Left ventricle myocardium inferior (tissue), 1 donor: ENCODE measurements at regions not wholly inside any gene's neighbourhood (a gene's known extent, or its start where the extent isn't known, plus 50 kb on each side); places are given as distances from the start of the nearest gene placed in this dataset.

Source experiments
- DNase-seq: peaks from one replicate; pipeline ENCODE4 v3.0.0-alpha.2; 2020
- H3K27ac ChIP-seq: fragments of 200-600 bp; replicated peaks from 2 replicates; pipeline ENCODE4 v1.8.0; 2021
- H3K27me3 ChIP-seq: fragments of 200-600 bp; 2 replicates; pipeline ENCODE4 v1.8.0; 2021; ENCODE audit warnings: low read depth
- H3K36me3 ChIP-seq: fragments of 200-600 bp; 2 replicates; pipeline ENCODE4 v1.8.0; 2021
- H3K4me1 ChIP-seq: fragments of 200-600 bp; 2 replicates; pipeline ENCODE4 v1.8.0; 2021
- H3K4me3 ChIP-seq: fragments of 200-600 bp; 2 replicates; pipeline ENCODE4 v1.8.0; 2021; ENCODE audit warnings: mild to moderate bottlenecking, moderate library complexity
- H3K9me3 ChIP-seq: fragments of 200-600 bp; replicated peaks from 2 replicates; pipeline ENCODE4 v1.8.0; 2021
- CTCF ChIP-seq: fragments of 200-600 bp; IDR thresholded peaks from 2 replicates; pipeline ENCODE4 v1.8.0; 2021; ENCODE audit warnings: antibody characterized with exemption, mild to moderate bottlenecking, borderline replicate concordance
- intact Hi-C: fragments of 100-400 bp; cut with micrococcal nuclease; formaldehyde crosslinking; loops from one replicate; pipeline ENCODE4 v1.11.0; 2022
- donor health status: DM: no; HTN: yes; CAD: no; lungs with severe emphysema.

- intact Hi-C loops, result no loop called here
- DNase-seq, result no peak
- TF ChIP-seq CTCF, result no peak
Observed at GRCh38 chr3:79870313-79870620, 102.5 kb upstream of the ROBO1 start.

GRCh38 chr3:79869461-79870312, 101.9 kb upstream of the ROBO1 start:
- no peak for DNase-seq
- H3K36me3 ChIP-seq, result no peaks in the 10 kb centered on the region
- no peaks in the 10 kb centered on the region for H3K27me3 ChIP-seq
- TF ChIP-seq CTCF, result no peak
- no peak overlapping the region for H3K4me3 ChIP-seq
- H3K27ac ChIP-seq, result no peak overlapping the region
- intact Hi-C loops, result no loop called here
- no peaks in the 10 kb centered on the region for H3K9me3 ChIP-seq
- no peaks in the 10 kb centered on the region for H3K4me1 ChIP-seq

More at GRCh38 chr3:79870313-79870620, 102.5 kb upstream of the ROBO1 start:
- no peak overlapping the region for H3K27ac ChIP-seq
- no peaks in the 10 kb centered on the region for H3K4me1 ChIP-seq
- H3K27me3 ChIP-seq, result no peaks in the 10 kb centered on the region
- no peaks in the 10 kb centered on the region for H3K9me3 ChIP-seq
- no peaks in the 10 kb centered on the region for H3K36me3 ChIP-seq
- H3K4me3 ChIP-seq, result no peak overlapping the region

- Histone ChIP-seq H3K27ac (no peak overlapping the region), H3K9me3 (no peaks in the 10 kb centered on the region), H3K4me1 (no peaks in the 10 kb centered on the region), H3K27me3 (no peaks in the 10 kb centered on the region), H3K4me3 (no peak overlapping the region), H3K36me3 (no peaks in the 10 kb centered on the region)
- no peak for TF ChIP-seq CTCF
- no peak for DNase-seq
- intact Hi-C loops, result no loop called here
Observed at GRCh38 chr3:79866162-79866561, 98.4 kb upstream of the ROBO1 start.

GRCh38 chr3:79864077-79864476, 96.3 kb upstream of the ROBO1 start:
- Histone ChIP-seq H3K9me3 (no peaks in the 10 kb centered on the region), H3K4me1 (no peaks in the 10 kb centered on the region), H3K4me3 (no peak overlapping the region), H3K36me3 (no peaks in the 10 kb centered on the region), H3K27me3 (no peaks in the 10 kb centered on the region), H3K27ac (no peak overlapping the region)
- DNase-seq, result no peak
- intact Hi-C loops, result no loop called here
- TF ChIP-seq CTCF, result no peak

GRCh38 chr3:79848876-79849275, 81.1 kb upstream of the ROBO1 start:
- Histone ChIP-seq H3K27ac (no peak overlapping the region), H3K36me3 (no peaks in the 10 kb centered on the region), H3K27me3 (no peaks in the 10 kb centered on the region), H3K9me3 (no peaks in the 10 kb centered on the region), H3K4me3 (no peak overlapping the region), H3K4me1 (no peaks in the 10 kb centered on the region)
- no peak for TF ChIP-seq CTCF
- DNase-seq, result no peak
- intact Hi-C loops, result no loop called here
